ENCODE measurements at regions not wholly inside any gene's neighbourhood (a gene's known extent, or its start where the extent isn't known, plus 50 kb on each side); places are given as distances from the start of the nearest gene placed in this dataset.

DNA sequence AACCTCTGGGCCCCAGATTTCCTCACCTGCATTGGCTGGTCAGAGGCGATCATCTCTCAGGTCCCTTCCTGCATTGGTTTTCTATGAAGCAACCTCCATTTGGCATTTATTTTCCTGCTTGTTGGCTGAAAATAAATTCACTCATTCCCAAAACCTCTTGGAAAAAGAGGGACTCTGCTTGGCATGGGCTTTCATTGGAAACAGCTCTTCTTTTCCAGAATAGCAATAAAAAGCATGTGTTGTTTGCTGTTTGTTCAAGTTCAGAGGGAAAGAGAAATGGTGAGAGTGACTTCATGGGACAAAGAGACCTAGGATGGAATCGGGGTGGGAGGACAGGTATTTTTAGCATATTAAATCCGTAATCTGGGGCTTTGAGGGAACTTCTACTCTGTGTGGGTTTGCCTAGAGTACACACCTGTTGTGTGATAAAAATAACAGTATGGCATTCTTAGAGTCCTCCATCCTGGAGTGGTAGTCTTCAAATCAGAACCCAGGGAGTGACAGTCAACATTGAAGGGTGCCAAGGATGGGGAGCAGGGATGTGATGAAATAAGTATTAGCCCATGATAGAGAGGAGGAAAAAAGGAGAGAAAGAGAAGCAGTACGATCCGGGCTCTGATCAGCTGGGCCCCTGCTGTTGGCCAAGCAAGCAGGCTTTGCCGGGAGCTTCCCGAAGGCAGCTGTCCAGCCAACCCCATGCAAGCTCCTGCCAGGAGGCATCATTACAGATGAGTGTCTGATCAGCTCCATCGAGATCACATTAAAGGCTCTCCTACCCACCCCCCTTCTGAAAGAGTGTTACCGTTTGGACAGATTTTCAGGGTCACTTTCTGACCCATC, 131.9 kb upstream of the NFIA start:
- Histone ChIP-seq H3K4me3 (replicated peaks in 1 of 2; ENCODE audit: low read depth in 1 of 2, low read length in 2 of 2) (no peak overlapping the region), H2AFZ (ENCODE audit: low read depth, low read length, poor library complexity, severe bottlenecking) (no peak overlapping the region), H3K36me3 (ENCODE audit: control insufficient read depth in 1 of 2, insufficient read depth in 2 of 2, low read length in 2 of 2) (no peaks in the 10 kb centered on the region), H3K79me2 (ENCODE audit: insufficient read depth, low read length) (no peaks in the 10 kb centered on the region), H3K9me3 (ENCODE audit: control insufficient read depth in 1 of 2, insufficient read depth in 1 of 2, low read depth in 1 of 2, low read length in 2 of 2) (no peaks in the 10 kb centered on the region), H3K4me1 (ENCODE audit: control insufficient read depth in 1 of 2, insufficient read depth in 2 of 2, low read length in 2 of 2) (no peaks in the 10 kb centered on the region), H3K9ac (ENCODE audit: low read length) (no peak overlapping the region), H3K4me2 (ENCODE audit: low read length) (no peak overlapping the region), H3K27me3 (ENCODE audit: insufficient read depth, low read length) (peaks cover 19% of the 10 kb centered on the region; the same call in 1 of the 2 replicates), H4K20me1 (ENCODE audit: insufficient read depth) (no peaks in the 10 kb centered on the region), H3K9me2 (ENCODE audit: insufficient read depth) (no peaks in the 10 kb centered on the region), H3K27ac (ENCODE audit: low read depth, low read length) (no peak overlapping the region)
- TF ChIP-seq POLR2A (IDR thresholded peaks at IDR 0.05; ENCODE audit: borderline replicate concordance, extremely low read depth, insufficient read depth, insufficient read length) (no peak), RAD21 (IDR thresholded peaks at IDR 0.05; ENCODE audit: low read depth) (no peak), EGR1 (IDR thresholded peaks at IDR 0.05; ENCODE audit: low read depth) (no peak), TCF7L2 (IDR thresholded peaks at IDR 0.05; ENCODE audit: borderline replicate concordance, extremely low read depth, insufficient read depth, insufficient read length) (no peak), POLR2AphosphoS5 (IDR thresholded peaks at IDR 0.05; ENCODE audit: low read depth, low read length) (no peak), EZH2phosphoT487 (IDR thresholded peaks at IDR 0.05; ENCODE audit: borderline replicate concordance) (no peak), SP1 (IDR thresholded peaks at IDR 0.05; ENCODE audit: low read depth) (no peak), SRF (IDR thresholded peaks at IDR 0.05; ENCODE audit: low read depth) (no peak)
- ChIA-PET RAD21 (ENCODE audit: low non-redundant PET in 1 of 2, low total read pairs in 2 of 2, uncharacterized antibody in 2 of 2, unreplicated experiment in 2 of 2) (no interaction called here), CTCF (no interaction called here), POLR2A (no interaction called here)
- DNase-seq (ENCODE audit: low read depth, low spot score): no peak
- intact Hi-C loops (cut with micrococcal nuclease): no loop called here
- no peak for ATAC-seq
- BruUV-seq (replicated peaks): no TSS peak

DNA sequence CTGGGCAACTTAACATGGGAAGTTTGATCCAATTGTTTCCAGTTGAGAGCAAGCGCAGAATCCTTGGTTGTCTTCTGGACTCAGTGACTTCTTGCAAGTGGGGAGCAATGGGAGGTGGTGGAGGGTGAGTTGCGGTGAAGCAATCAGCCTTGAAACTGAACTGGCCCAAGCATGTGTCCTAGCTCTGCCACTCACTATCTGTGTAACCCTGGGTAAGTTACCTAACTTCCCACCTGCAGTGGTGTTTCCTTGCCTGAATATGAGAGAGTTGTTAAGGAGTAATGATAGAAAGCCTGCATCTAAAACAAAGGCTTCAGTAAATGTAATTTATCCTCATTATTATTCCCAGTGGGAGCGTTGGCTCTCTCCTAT, 132.5 kb upstream of the NFIA start:
- intact Hi-C loops (cut with micrococcal nuclease): no loop called here
- no peaks in the 10 kb centered on the region for H4K20me1 ChIP-seq (ENCODE audit: insufficient read depth)
- ChIA-PET POLR2A (no interaction called here), RAD21 (ENCODE audit: low non-redundant PET in 1 of 2, low total read pairs in 2 of 2, uncharacterized antibody in 2 of 2, unreplicated experiment in 2 of 2) (no interaction called here), CTCF (no interaction called here)
- TF ChIP-seq RAD21 (IDR thresholded peaks at IDR 0.05; ENCODE audit: low read depth): no peak
- TF ChIP-seq ZFX (IDR thresholded peaks at IDR 0.05): no peak
- no peak for TF ChIP-seq POLR2A (IDR thresholded peaks at IDR 0.05; ENCODE audit: borderline replicate concordance, extremely low read depth, insufficient read depth, insufficient read length)
- no peak for TF ChIP-seq JUND (IDR thresholded peaks at IDR 0.05)
- no peak for TF ChIP-seq TCF7L2 (IDR thresholded peaks at IDR 0.05; ENCODE audit: borderline replicate concordance, extremely low read depth, insufficient read depth, insufficient read length)
- TF ChIP-seq, protein P1, sequence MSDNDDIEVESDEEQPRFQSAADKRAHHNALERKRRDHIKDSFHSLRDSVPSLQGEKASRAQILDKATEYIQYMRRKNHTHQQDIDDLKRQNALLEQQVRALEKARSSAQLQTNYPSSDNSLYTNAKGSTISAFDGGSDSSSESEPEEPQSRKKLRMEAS (IDR thresholded peaks at IDR 0.05): no peak
- TF ChIP-seq, protein P2, sequence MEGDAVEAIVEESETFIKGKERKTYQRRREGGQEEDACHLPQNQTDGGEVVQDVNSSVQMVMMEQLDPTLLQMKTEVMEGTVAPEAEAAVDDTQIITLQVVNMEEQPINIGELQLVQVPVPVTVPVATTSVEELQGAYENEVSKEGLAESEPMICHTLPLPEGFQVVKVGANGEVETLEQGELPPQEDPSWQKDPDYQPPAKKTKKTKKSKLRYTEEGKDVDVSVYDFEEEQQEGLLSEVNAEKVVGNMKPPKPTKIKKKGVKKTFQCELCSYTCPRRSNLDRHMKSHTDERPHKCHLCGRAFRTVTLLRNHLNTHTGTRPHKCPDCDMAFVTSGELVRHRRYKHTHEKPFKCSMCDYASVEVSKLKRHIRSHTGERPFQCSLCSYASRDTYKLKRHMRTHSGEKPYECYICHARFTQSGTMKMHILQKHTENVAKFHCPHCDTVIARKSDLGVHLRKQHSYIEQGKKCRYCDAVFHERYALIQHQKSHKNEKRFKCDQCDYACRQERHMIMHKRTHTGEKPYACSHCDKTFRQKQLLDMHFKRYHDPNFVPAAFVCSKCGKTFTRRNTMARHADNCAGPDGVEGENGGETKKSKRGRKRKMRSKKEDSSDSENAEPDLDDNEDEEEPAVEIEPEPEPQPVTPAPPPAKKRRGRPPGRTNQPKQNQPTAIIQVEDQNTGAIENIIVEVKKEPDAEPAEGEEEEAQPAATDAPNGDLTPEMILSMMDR (IDR thresholded peaks at IDR 0.05 in 2 of 3, conservative IDR thresholded peaks at IDR 0.05 in 1 of 3; ENCODE audit: borderline replicate concordance in 1 of 3, insufficient read depth in 1 of 3, low read depth in 2 of 3, low read length in 2 of 3): no peak
- no peak for TF ChIP-seq SIN3A (IDR thresholded peaks at IDR 0.05; ENCODE audit: low read depth)
- TF ChIP-seq POLR2AphosphoS5 (IDR thresholded peaks at IDR 0.05; ENCODE audit: low read depth, low read length): no peak
- TF ChIP-seq, protein P3, sequence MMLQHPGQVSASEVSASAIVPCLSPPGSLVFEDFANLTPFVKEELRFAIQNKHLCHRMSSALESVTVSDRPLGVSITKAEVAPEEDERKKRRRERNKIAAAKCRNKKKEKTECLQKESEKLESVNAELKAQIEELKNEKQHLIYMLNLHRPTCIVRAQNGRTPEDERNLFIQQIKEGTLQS (IDR thresholded peaks at IDR 0.05): no peak
- TF ChIP-seq, protein P4, sequence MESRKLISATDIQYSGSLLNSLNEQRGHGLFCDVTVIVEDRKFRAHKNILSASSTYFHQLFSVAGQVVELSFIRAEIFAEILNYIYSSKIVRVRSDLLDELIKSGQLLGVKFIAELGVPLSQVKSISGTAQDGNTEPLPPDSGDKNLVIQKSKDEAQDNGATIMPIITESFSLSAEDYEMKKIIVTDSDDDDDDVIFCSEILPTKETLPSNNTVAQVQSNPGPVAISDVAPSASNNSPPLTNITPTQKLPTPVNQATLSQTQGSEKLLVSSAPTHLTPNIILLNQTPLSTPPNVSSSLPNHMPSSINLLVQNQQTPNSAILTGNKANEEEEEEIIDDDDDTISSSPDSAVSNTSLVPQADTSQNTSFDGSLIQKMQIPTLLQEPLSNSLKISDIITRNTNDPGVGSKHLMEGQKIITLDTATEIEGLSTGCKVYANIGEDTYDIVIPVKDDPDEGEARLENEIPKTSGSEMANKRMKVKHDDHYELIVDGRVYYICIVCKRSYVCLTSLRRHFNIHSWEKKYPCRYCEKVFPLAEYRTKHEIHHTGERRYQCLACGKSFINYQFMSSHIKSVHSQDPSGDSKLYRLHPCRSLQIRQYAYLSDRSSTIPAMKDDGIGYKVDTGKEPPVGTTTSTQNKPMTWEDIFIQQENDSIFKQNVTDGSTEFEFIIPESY (IDR thresholded peaks at IDR 0.05; ENCODE audit: extremely low read depth, insufficient replicate concordance, low read length): no peak
- TF ChIP-seq EZH2phosphoT487 (IDR thresholded peaks at IDR 0.05; ENCODE audit: borderline replicate concordance): no peak
- no peak for TF ChIP-seq CBX3 (IDR thresholded peaks at IDR 0.05; ENCODE audit: low read depth)
- no peaks in the 10 kb centered on the region for H3K36me3 ChIP-seq (ENCODE audit: control insufficient read depth in 1 of 2, insufficient read depth in 2 of 2, low read length in 2 of 2)
- no peak overlapping the region for H3K9ac ChIP-seq (ENCODE audit: low read length)
- no peaks in the 10 kb centered on the region for H3K9me2 ChIP-seq (ENCODE audit: insufficient read depth)
- DNase-seq (ENCODE audit: low read depth, low spot score) (no peak), ATAC-seq (no peak)
- no TSS peak for BruUV-seq (replicated peaks)
- no peaks in the 10 kb centered on the region for H3K79me2 ChIP-seq (ENCODE audit: insufficient read depth, low read length)
- H3K4me3 ChIP-seq (replicated peaks in 1 of 2; ENCODE audit: low read depth in 1 of 2, low read length in 2 of 2): no peak overlapping the region
- no peaks in the 10 kb centered on the region for H3K9me3 ChIP-seq (ENCODE audit: control insufficient read depth in 1 of 2, insufficient read depth in 1 of 2, low read depth in 1 of 2, low read length in 2 of 2)
- H3K4me2 ChIP-seq (ENCODE audit: low read length): no peak overlapping the region
- no peaks in the 10 kb centered on the region for H3K4me1 ChIP-seq (ENCODE audit: control insufficient read depth in 1 of 2, insufficient read depth in 2 of 2, low read length in 2 of 2)
- H3K27ac ChIP-seq (ENCODE audit: low read depth, low read length): no peak overlapping the region
- H3K27me3 ChIP-seq (ENCODE audit: insufficient read depth, low read length): peaks cover 19% of the 10 kb centered on the region; the same call in 1 of the 2 replicates
- no peak overlapping the region for H2AFZ ChIP-seq (ENCODE audit: low read depth, low read length, poor library complexity, severe bottlenecking)

Data from HCT116 (cell line).